ENCODE measurements at regions not wholly inside any gene's neighbourhood (a gene's known extent, or its start where the extent isn't known, plus 50 kb on each side); places are given as distances from the start of the nearest gene placed in this dataset.

GRCh38 chr4:11976726-11977263 is 548.1 kb upstream of the HS3ST1 start:
- TF ChIP-seq SP2 (IDR thresholded peaks at IDR 0.05; ENCODE audit: low read length) (no peak), CTCF (IDR thresholded peaks at IDR 0.05; ENCODE audit: control extremely low read depth in 1 of 3, insufficient read depth in 1 of 3, low read depth in 1 of 3, low read length in 3 of 3) (no peak), USF2 (IDR thresholded peaks at IDR 0.05; ENCODE audit: low read length) (no peak), TBP (IDR thresholded peaks at IDR 0.05; ENCODE audit: low read depth, low read length) (no peak), POLR2A (IDR thresholded peaks at IDR 0.05; ENCODE audit: control extremely low read depth in 1 of 2, low read depth in 2 of 2, low read length in 2 of 2) (no peak), PHF8 (conservative IDR thresholded peaks at IDR 0.05; ENCODE audit: low read depth, low read length) (no peak)
